HCT116 (cell line): ENCODE measurements at regions not wholly inside any gene's neighbourhood (a gene's known extent, or its start where the extent isn't known, plus 50 kb on each side); places are given as distances from the start of the nearest gene placed in this dataset.

Experiments
- ATAC-seq: fragments of 200-7000 bp; cut with Tn5 transposase; 2 replicates; pipeline ENCODE4 v1.9.1; 2020; ENCODE audit warnings: mild to moderate bottlenecking, moderate library complexity
- BruUV-seq: library from RNA; stranded (reverse); fragments of 400-500 nt; replicated peaks from 2 replicates; lab custom pipeline; 2021; lab: Mats Ljungman, UMichigan
- CTCF ChIA-PET: fragments of 300-600 bp; sonication (Branson Sonifier 250); formaldehyde crosslinking; loops from one replicate; lab custom pipeline; 2021; ENCODE audit warnings: antibody characterized with exemption; lab: Charles Lee
- POLR2A ChIA-PET: fragments of 300-600, 350-600 bp; sonication (Branson Sonifier 250); formaldehyde crosslinking; loops from one replicate; lab custom pipeline; 2021; ENCODE audit warnings: antibody characterized with exemption; lab: Charles Lee
- RAD21 ChIA-PET, 2 experiments: fragments of 300-600 bp; sonication (Branson Sonifier 250); formaldehyde crosslinking; loops; one replicate each; lab custom pipeline; 2023; ENCODE audit warnings: low total read pairs in 2 of 2; ENCODE audit not compliant: uncharacterized antibody in 2 of 2, unreplicated experiment in 2 of 2, low non-redundant PET in 1 of 2; lab: Charles Lee
- DNase-seq: peaks from one replicate; pipeline ENCODE4 v3.0.0-alpha.2; 2010; ENCODE audit warnings: low read depth, low spot score
- H2AFZ ChIP-seq: fragments of 200-600 bp; shearing (Covaris generic), sonication (generic); 2 replicates; pipeline ENCODE4 v1.6.1; 2017; ENCODE audit warnings: low read depth, mixed run types, mixed read lengths, antibody characterized with exemption, low read length; ENCODE audit not compliant: poor library complexity, severe bottlenecking
- H3K27ac ChIP-seq: 2 replicates; pipeline ENCODE4 v1.5.1; 2012; ENCODE audit warnings: low read depth, low read length
- H3K27me3 ChIP-seq: fragments of 200-600 bp; sonication (generic); 2 replicates; pipeline ENCODE4 v1.6.1; 2016; ENCODE audit warnings: mixed run types, low read length, mixed read lengths; ENCODE audit not compliant: insufficient read depth
- H3K36me3 ChIP-seq, 2 experiments: fragments of 200-500 bp in 1 of 2; fragments of 200-600 bp in 1 of 2; sonication (Bioruptor generic) in 1 of 2; sonication (generic) in 1 of 2; 2 replicates each; pipeline versions ENCODE4 v1.5.1 to v1.6.1; 2014 to 2016; ENCODE audit warnings: low read length in 2 of 2, inconsistent platforms in 1 of 2, mixed read lengths in 1 of 2, mixed run types in 1 of 2; ENCODE audit not compliant: insufficient read depth in 2 of 2, control insufficient read depth in 1 of 2
- H3K4me1 ChIP-seq, 2 experiments: fragments of 200-600 bp in 1 of 2; sonication (generic) in 1 of 2; 2 replicates each; pipeline versions ENCODE4 v1.5.1 to v1.6.1; 2012 to 2017; ENCODE audit warnings: low read length in 2 of 2, inconsistent platforms in 1 of 2, mild to moderate bottlenecking in 1 of 2, mixed read lengths in 1 of 2, mixed run types in 1 of 2, moderate library complexity in 1 of 2; ENCODE audit not compliant: insufficient read depth in 2 of 2, control insufficient read depth in 1 of 2
- H3K4me2 ChIP-seq: fragments of 200-600 bp; sonication (generic); 2 replicates; pipeline ENCODE4 v1.6.1; 2017; ENCODE audit warnings: mixed run types, low read length, mixed read lengths
- H3K4me3 ChIP-seq, 2 experiments: fragments of 200-600 bp in 1 of 2; sonication (generic) in 1 of 2; replicated peaks in 1 of 2; 2 replicates each; pipeline ENCODE4 v1.5.1; 2011 to 2016; ENCODE audit warnings: low read length in 2 of 2, control low read depth in 1 of 2, low read depth in 1 of 2, mild to moderate bottlenecking in 1 of 2, mixed read lengths in 1 of 2, mixed run types in 1 of 2
- H3K79me2 ChIP-seq: fragments of 200-600 bp; sonication (generic); 2 replicates; pipeline ENCODE4 v1.6.1; 2017; ENCODE audit warnings: mild to moderate bottlenecking, mixed run types, low read length, moderate library complexity, mixed read lengths; ENCODE audit not compliant: insufficient read depth
- H3K9ac ChIP-seq: fragments of 200-600 bp; sonication (generic); 2 replicates; pipeline ENCODE4 v1.6.1; 2016; ENCODE audit warnings: low read length, mixed read lengths
- H3K9me2 ChIP-seq: fragments of 200-600 bp; sonication (generic), shearing (Covaris generic); 2 replicates; pipeline ENCODE4 v1.6.1; 2017; ENCODE audit warnings: mixed run types, mild to moderate bottlenecking, moderate library complexity; ENCODE audit not compliant: insufficient read depth
- H3K9me3 ChIP-seq, 2 experiments: fragments of 200-500 bp in 1 of 2; fragments of 200-600 bp in 1 of 2; sonication (Bioruptor generic) in 1 of 2; sonication (generic) in 1 of 2; 2 replicates each; pipeline ENCODE4 v1.6.1; 2014 to 2017; ENCODE audit warnings: low read length in 2 of 2, mixed read lengths in 2 of 2, inconsistent platforms in 1 of 2, low read depth in 1 of 2, mild to moderate bottlenecking in 1 of 2, mixed run types in 1 of 2, moderate library complexity in 1 of 2; ENCODE audit not compliant: control insufficient read depth in 1 of 2, insufficient read depth in 1 of 2
- H4K20me1 ChIP-seq: fragments of 200-600 bp; sonication (generic), shearing (Covaris generic); 2 replicates; pipeline ENCODE4 v1.6.1; 2017; ENCODE audit warnings: mixed run types, mild to moderate bottlenecking, moderate library complexity; ENCODE audit not compliant: insufficient read depth
- ATF3 ChIP-seq: IDR thresholded peaks from 2 replicates; pipeline ENCODE4 v1.6.1; 2012
- CEBPB ChIP-seq: IDR thresholded peaks from 2 replicates; pipeline ENCODE4 v1.6.1; 2012; ENCODE audit warnings: low read depth
- EZH2 ChIP-seq: fragments of 200-600 bp; sonication (generic); IDR thresholded peaks from 2 replicates; pipeline ENCODE4 v1.6.1; 2017; ENCODE audit warnings: antibody characterized with exemption, mixed run types
- EZH2phosphoT487 ChIP-seq: fragments of 200-600 bp; IDR thresholded peaks from 2 replicates; pipeline ENCODE4 v1.6.1; 2018; ENCODE audit warnings: antibody characterized with exemption, borderline replicate concordance
- FOSL1 ChIP-seq: IDR thresholded peaks from 2 replicates; pipeline ENCODE4 v1.6.1; 2012; ENCODE audit warnings: low read depth
- SIN3A ChIP-seq: IDR thresholded peaks from 2 replicates; pipeline ENCODE4 v1.6.1; 2012; ENCODE audit warnings: low read depth
- SP1 ChIP-seq: IDR thresholded peaks from 2 replicates; pipeline ENCODE4 v1.6.1; 2012; ENCODE audit warnings: low read depth
- TCF7L2 ChIP-seq: IDR thresholded peaks from 2 replicates; pipeline ENCODE4 v1.7.0; 2011; ENCODE audit warnings: borderline replicate concordance, inconsistent platforms; ENCODE audit not compliant: insufficient read depth, insufficient read length; ENCODE audit errors: extremely low read depth
- ZBTB33 ChIP-seq: IDR thresholded peaks from 2 replicates; pipeline ENCODE4 v1.6.1; 2011; ENCODE audit warnings: mild to moderate bottlenecking, low read length, moderate library complexity; ENCODE audit not compliant: insufficient replicate concordance; ENCODE audit errors: extremely low read depth
- ZNF274 ChIP-seq: fragments of 200-500 bp; sonication (Bioruptor generic); IDR thresholded peaks from 2 replicates; pipeline ENCODE4 v1.6.1; 2014; ENCODE audit warnings: mild to moderate bottlenecking, low read depth, low read length, inconsistent platforms
- intact Hi-C: fragments of 100-400 bp; cut with micrococcal nuclease; formaldehyde crosslinking; loops from 2 replicates; pipeline ENCODE4 v1.10.0; 2022

GRCh38 chr2:18980104-18980785, 378.2 kb downstream of the OSR1 start:
- ATAC-seq: no peak
- H3K4me1 ChIP-seq: no peaks in the 10 kb centered on the region
- no peak overlapping the region for H3K4me2 ChIP-seq
- ChIA-PET POLR2A (no interaction called here), CTCF (no interaction called here), RAD21 (no interaction called here)
- intact Hi-C loops: no loop called here
- H3K9ac ChIP-seq: no peak overlapping the region
- no peak overlapping the region for H2AFZ ChIP-seq
- no peaks in the 10 kb centered on the region for H3K36me3 ChIP-seq
- TF ChIP-seq EZH2: no peak
- TF ChIP-seq ZBTB33: no peak
- no peak for TF ChIP-seq ATF3
- no peak for TF ChIP-seq EZH2phosphoT487
- TF ChIP-seq SIN3A: no peak
- no peak for TF ChIP-seq TCF7L2
- no peak for TF ChIP-seq CEBPB
- TF ChIP-seq SP1: no peak
- TF ChIP-seq FOSL1: no peak
- TF ChIP-seq ZNF274: no peak
- H3K4me3 ChIP-seq: no peak overlapping the region
- no peaks in the 10 kb centered on the region for H3K9me2 ChIP-seq
- H3K79me2 ChIP-seq: no peaks in the 10 kb centered on the region
- no peak overlapping the region for H3K27ac ChIP-seq
- H3K9me3 ChIP-seq: no peaks in the 10 kb centered on the region
- no peak for DNase-seq
- no peaks in the 10 kb centered on the region for H4K20me1 ChIP-seq
- no peaks in the 10 kb centered on the region for H3K27me3 ChIP-seq
- BruUV-seq: no TSS peak
